Effector memory CD8-positive, alpha-beta T cell (primary cell): ENCODE measurements at regions not wholly inside any gene's neighbourhood (a gene's known extent, or its start where the extent isn't known, plus 50 kb on each side); places are given as distances from the start of the nearest gene placed in this dataset.

Experiments used
- ATAC-seq: fragments of 150-1000 bp; cut with Tn5 transposase; replicated peaks from 2 replicates; pipeline ENCODE4 v1.10.0; 2021; ENCODE audit warnings: mild to moderate bottlenecking, moderate library complexity
- DNase-seq, 3 experiments: peaks; one replicate each; pipeline ENCODE4 v3.0.0; 2021
- H3K27ac Mint-ChIP-seq, 2 donors: one replicate each; pipeline ENCODE4 v1.8.0; 2022; ENCODE audit warnings: mild to moderate bottlenecking in 2 of 2, mixed read lengths in 2 of 2, moderate library complexity in 2 of 2
- H3K27me3 Mint-ChIP-seq, 2 donors: one replicate each; pipeline ENCODE4 v1.8.0; 2022; ENCODE audit warnings: mixed read lengths in 2 of 2
- H3K36me3 Mint-ChIP-seq: one replicate; pipeline ENCODE4 v1.8.0; 2022; ENCODE audit warnings: mild to moderate bottlenecking, moderate library complexity, mixed read lengths; ENCODE audit not compliant: insufficient read depth
- H3K4me1 Mint-ChIP-seq, 2 donors: one replicate each; pipeline ENCODE4 v1.8.0; 2022; ENCODE audit warnings: low read depth in 2 of 2, mixed read lengths in 2 of 2
- H3K4me3 Mint-ChIP-seq, 2 donors: one replicate each; pipeline ENCODE4 v1.8.0; 2022; ENCODE audit warnings: mild to moderate bottlenecking in 2 of 2, mixed read lengths in 2 of 2, moderate library complexity in 2 of 2
- H3K9me3 Mint-ChIP-seq, 2 donors: one replicate each; pipeline ENCODE4 v1.8.0; 2022; ENCODE audit warnings: mixed read lengths in 2 of 2

- DNase-seq (no peak), ATAC-seq (no peak)
- H3K9me3 Mint-ChIP-seq = peaks cover 7 to 10% of the 10 kb centered on the region in 2 donors
- no peak overlapping the region for H3K4me3 Mint-ChIP-seq
- H3K36me3 Mint-ChIP-seq = peaks cover 3% of the 10 kb centered on the region
- no peaks in the 10 kb centered on the region for H3K27me3 Mint-ChIP-seq
- no peaks in the 10 kb centered on the region for H3K4me1 Mint-ChIP-seq
- no peak overlapping the region for H3K27ac Mint-ChIP-seq
Measured at GRCh38 chr2:128790541-128791001, 471.9 kb upstream of the HS6ST1 start.

DNA sequence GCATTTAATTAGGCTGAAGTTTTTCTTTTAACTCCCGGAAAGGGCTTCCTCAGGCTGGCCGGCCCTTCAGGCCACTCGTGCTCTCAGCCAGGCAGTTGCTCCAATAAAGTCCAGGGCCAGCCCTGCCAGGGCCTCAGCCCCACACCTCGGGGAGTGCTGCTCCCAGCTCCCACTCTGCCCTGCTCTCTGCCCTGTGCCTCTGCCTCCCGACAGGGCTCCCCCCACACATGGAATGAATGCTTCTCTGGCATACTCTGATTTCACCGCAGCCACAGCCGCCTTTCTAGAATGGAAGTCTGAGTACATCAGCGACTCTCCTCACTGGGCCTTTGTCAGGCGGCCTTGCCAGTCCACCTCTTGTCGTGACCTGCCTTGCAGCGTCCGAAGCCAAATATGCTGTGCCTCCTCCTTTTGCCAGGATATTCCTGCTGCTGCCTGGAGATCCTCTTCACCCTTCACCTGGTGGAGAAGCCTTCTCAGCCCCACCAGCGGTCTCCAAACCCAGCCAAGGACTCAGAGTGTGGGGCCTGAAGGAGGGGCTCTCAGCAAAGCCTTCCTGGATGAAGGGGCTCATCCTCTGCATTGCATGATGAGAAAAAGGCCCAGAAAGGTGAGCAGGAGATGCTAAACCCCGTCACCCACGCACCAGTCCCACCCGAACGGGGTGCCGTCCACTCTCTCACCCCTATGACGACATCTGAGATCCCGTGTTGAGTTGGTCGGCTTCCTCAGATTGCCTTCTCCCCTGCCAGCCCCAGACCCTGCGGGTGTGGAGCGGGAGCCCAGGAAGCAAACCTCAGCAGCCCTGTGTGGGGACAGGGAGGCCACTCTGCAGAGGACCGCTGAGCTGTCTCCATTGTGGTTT, 472.7 kb upstream of the HS6ST1 start:
- ATAC-seq = no peak
- peaks cover 3% of the 10 kb centered on the region for H3K36me3 Mint-ChIP-seq
- DNase-seq = no peak
- H3K27me3 Mint-ChIP-seq = no peaks in the 10 kb centered on the region
- peaks cover 7 to 10% of the 10 kb centered on the region in 2 donors for H3K9me3 Mint-ChIP-seq
- H3K4me1 Mint-ChIP-seq = no peaks in the 10 kb centered on the region
- H3K4me3 Mint-ChIP-seq = no peak overlapping the region
- H3K27ac Mint-ChIP-seq = no peak overlapping the region

DNA sequence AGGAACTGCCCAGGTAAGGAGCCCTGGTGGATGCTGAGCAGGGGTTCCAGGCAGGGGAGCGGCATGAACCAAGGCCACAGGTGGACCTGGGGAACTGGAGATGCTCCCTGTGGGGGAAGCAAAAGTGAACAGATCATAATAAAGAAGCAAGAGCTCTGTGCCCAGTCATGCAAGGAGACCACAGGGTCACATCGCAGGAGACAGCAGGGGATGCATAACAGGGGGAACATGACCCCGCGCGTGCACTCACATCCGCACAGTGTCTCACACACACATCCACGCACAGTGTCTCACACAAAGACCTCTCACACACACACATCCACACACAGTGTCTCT, 473.3 kb upstream of the HS6ST1 start:
- H3K9me3 Mint-ChIP-seq = peaks cover 7 to 10% of the 10 kb centered on the region in 2 donors
- H3K27ac Mint-ChIP-seq = no peak overlapping the region
- H3K27me3 Mint-ChIP-seq = no peaks in the 10 kb centered on the region
- no peaks in the 10 kb centered on the region for H3K4me1 Mint-ChIP-seq
- ATAC-seq (no peak), DNase-seq (no peak)
- H3K4me3 Mint-ChIP-seq = no peak overlapping the region
- peaks cover 3% of the 10 kb centered on the region for H3K36me3 Mint-ChIP-seq

GRCh38 chr2:128792476-128793054, 473.9 kb upstream of the HS6ST1 start:
- Mint-ChIP-seq H3K36me3 (peaks cover 2% of the 10 kb centered on the region), H3K4me1 (no peaks in the 10 kb centered on the region), H3K4me3 (no peak overlapping the region), H3K9me3 (peaks cover 7 to 10% of the 10 kb centered on the region in 2 donors), H3K27ac (no peak overlapping the region), H3K27me3 (no peaks in the 10 kb centered on the region)
- ATAC-seq = no peak
- DNase-seq = no peak

DNA sequence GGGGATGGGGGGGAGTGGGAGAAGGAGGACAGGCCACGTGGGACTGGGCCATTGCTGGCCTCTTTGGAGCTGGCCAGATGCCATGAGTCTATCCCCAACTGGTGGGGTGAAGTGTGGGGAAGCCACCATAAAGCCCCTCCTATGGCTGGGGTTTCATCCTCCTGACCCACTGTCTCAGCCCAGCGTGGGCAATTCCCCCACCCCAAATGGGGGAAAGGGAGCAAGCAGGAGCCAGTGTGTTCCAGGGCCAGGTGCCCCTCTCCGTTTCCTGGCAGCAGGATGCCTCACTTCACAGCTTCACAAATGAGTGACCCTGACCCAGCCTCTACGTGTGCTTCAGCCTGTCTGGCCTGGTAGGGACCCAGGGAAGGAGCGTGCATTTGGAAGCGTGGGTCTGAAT, 474.7 kb upstream of the HS6ST1 start:
- Mint-ChIP-seq H3K4me1 (no peaks in the 10 kb centered on the region), H3K4me3 (no peak overlapping the region), H3K9me3 (peaks cover 4 to 6% of the 10 kb centered on the region in 2 donors), H3K27me3 (no peaks in the 10 kb centered on the region), H3K27ac (no peak overlapping the region), H3K36me3 (no peaks in the 10 kb centered on the region)
- DNase-seq = no peak
- ATAC-seq = no peak

DNA sequence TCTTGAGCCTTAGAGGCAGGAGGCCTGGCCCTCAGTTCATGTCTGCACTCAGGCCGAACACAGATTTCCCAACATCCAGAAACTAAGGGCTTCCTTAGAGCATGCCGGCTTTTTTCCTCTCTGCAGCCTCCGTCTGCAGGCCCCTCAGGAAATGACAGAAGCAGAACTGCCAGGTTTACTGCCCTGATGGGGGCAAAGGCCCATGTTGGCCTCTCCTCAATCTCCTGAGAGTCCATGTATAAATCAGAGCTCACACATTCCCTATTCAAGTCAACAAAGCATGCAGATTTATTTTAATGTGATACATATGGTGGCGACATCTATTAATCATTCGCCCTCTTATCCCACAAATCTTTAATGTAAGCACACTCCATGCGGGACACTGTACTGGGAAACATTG, 475.6 kb upstream of the HS6ST1 start:
- Mint-ChIP-seq H3K9me3 (no peaks in the 10 kb centered on the region), H3K27ac (no peak overlapping the region), H3K36me3 (no peaks in the 10 kb centered on the region), H3K4me3 (no peak overlapping the region), H3K27me3 (no peaks in the 10 kb centered on the region), H3K4me1 (no peaks in the 10 kb centered on the region)
- DNase-seq (no peak), ATAC-seq (no peak)

GRCh38 chr2:128796321-128796720, 477.7 kb upstream of the HS6ST1 start:
- H3K4me1 Mint-ChIP-seq = no peaks in the 10 kb centered on the region
- ATAC-seq (no peak), DNase-seq (no peak)
- no peak overlapping the region for H3K4me3 Mint-ChIP-seq
- H3K27me3 Mint-ChIP-seq = no peaks in the 10 kb centered on the region
- H3K9me3 Mint-ChIP-seq = no peaks in the 10 kb centered on the region
- H3K27ac Mint-ChIP-seq = no peak overlapping the region
- no peaks in the 10 kb centered on the region for H3K36me3 Mint-ChIP-seq

DNA sequence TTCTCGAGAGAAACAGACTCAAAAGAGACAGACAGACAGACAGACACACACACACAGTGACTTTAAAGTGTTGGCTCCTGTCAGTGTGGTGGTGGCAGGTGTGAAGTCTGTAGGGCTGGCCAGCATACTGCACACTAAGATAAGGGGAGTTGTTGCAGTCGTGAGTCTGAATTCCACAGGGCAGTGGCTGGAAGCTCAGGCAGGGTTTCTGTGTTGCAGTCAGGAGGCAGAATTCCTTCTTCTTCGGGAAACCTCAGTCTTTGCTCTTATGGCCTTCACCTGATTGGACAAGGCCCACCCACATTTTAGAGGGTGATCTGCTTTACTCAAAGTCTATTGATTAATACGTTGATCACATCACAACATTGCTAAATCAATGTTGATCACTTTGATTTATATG, 478.4 kb upstream of the HS6ST1 start:
- Mint-ChIP-seq H3K27ac (no peak overlapping the region), H3K27me3 (no peaks in the 10 kb centered on the region), H3K36me3 (no peaks in the 10 kb centered on the region), H3K9me3 (no peaks in the 10 kb centered on the region), H3K4me3 (no peak overlapping the region), H3K4me1 (no peaks in the 10 kb centered on the region)
- DNase-seq = no peak
- ATAC-seq = no peak

- Mint-ChIP-seq H3K4me3 (no peak overlapping the region), H3K4me1 (no peaks in the 10 kb centered on the region), H3K36me3 (no peaks in the 10 kb centered on the region), H3K9me3 (no peaks in the 10 kb centered on the region), H3K27me3 (no peaks in the 10 kb centered on the region), H3K27ac (no peak overlapping the region)
- DNase-seq = no peak
- no peak for ATAC-seq
Measured at GRCh38 chr2:128797533-128797932, 478.9 kb upstream of the HS6ST1 start.

GRCh38 chr2:128797937-128798336, 479.3 kb upstream of the HS6ST1 start:
- Mint-ChIP-seq H3K4me1 (no peaks in the 10 kb centered on the region), H3K27ac (no peak overlapping the region), H3K4me3 (no peak overlapping the region), H3K9me3 (no peaks in the 10 kb centered on the region), H3K27me3 (no peaks in the 10 kb centered on the region), H3K36me3 (no peaks in the 10 kb centered on the region)
- no peak for DNase-seq
- no peak for ATAC-seq

DNA sequence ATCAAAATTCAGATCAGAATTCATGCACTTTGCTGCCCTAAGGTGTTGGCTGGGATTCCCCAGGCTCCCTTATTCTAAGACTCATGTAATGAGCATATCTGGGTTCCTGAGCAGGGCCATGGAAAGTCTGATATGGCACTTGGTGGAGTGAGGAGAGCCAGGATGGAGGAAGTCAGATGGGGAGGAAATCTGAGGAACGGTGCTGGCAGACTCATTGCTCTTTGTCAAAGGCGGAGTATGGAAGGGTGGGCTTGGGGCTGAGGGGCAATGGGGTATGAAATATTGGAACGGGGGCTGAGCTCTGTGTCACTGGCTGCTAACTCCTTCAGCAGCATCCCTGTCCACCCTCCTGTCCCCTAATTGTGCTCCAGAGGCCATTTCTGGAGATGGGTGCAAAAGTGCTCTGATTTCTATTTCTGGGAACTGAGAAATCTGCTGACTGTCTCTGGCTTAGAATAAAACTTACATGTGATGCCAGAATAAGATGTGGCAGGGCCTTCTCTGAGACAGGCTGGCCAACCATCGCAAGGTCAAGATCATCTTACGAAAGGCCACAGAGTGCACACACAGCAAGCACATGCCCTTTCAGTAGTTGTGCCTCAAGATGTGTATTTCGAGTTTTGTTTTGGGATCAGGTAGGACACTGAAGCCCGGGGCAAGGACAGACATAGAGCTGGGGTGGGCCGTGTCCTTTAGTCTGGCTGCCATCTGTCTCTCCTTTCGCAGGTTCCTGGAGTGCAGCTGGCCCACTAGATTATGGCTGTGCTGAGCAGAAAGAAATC, 480.0 kb upstream of the HS6ST1 start:
- no peaks in the 10 kb centered on the region for H3K9me3 Mint-ChIP-seq
- no peak overlapping the region for H3K4me3 Mint-ChIP-seq
- H3K36me3 Mint-ChIP-seq = no peaks in the 10 kb centered on the region
- no peak overlapping the region for H3K27ac Mint-ChIP-seq
- DNase-seq (no peak), ATAC-seq (no peak)
- no peaks in the 10 kb centered on the region for H3K27me3 Mint-ChIP-seq
- no peaks in the 10 kb centered on the region for H3K4me1 Mint-ChIP-seq

- ATAC-seq = no peak
- H3K27me3 Mint-ChIP-seq = no peaks in the 10 kb centered on the region
- H3K4me3 Mint-ChIP-seq = no peak overlapping the region
- no peaks in the 10 kb centered on the region for H3K9me3 Mint-ChIP-seq
- DNase-seq = no peak
- H3K27ac Mint-ChIP-seq = no peak overlapping the region
- H3K36me3 Mint-ChIP-seq = no peaks in the 10 kb centered on the region
- H3K4me1 Mint-ChIP-seq = no peaks in the 10 kb centered on the region
Measured at GRCh38 chr2:128799284-128799552, 480.6 kb upstream of the HS6ST1 start.

GRCh38 chr2:128799730-128800129, 481.1 kb upstream of the HS6ST1 start:
- no peak for DNase-seq
- no peak for ATAC-seq
- Mint-ChIP-seq H3K9me3 (no peaks in the 10 kb centered on the region), H3K4me3 (no peak overlapping the region), H3K27ac (no peak overlapping the region), H3K4me1 (no peaks in the 10 kb centered on the region), H3K27me3 (no peaks in the 10 kb centered on the region), H3K36me3 (no peaks in the 10 kb centered on the region)

DNA sequence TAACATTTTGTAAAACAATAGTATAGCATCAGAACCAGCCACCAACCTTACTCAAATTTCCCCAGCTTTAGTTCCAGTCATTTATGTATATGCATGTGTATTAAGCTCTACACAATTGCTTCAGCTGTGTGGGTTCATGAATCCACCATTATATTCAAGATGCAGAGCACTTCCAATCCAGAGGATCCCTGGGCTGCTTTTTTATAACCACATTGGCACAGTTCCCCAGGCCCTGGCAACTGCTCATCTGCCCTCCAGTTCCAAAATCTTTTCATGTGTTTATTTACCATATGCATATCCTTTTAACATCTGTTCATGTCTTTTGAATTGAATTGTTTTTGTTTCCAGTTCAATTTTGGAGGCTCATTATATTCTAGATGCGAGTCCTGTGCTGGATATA, 482.9 kb upstream of the HS6ST1 start:
- DNase-seq = no peak

More for the DNA sequence above, 482.9 kb upstream of the HS6ST1 start:
- Mint-ChIP-seq H3K27me3 (no peaks in the 10 kb centered on the region), H3K9me3 (no peaks in the 10 kb centered on the region), H3K27ac (no peak overlapping the region), H3K36me3 (no peaks in the 10 kb centered on the region), H3K4me3 (no peak overlapping the region), H3K4me1 (no peaks in the 10 kb centered on the region)
- ATAC-seq = no peak
